HG02840 (cell line): ENCODE measurements at regions not wholly inside any gene's neighbourhood (a gene's known extent, or its start where the extent isn't known, plus 50 kb on each side); places are given as distances from the start of the nearest gene placed in this dataset.
A peak's percentile ranks its signal among the peaks of the same experiment; 100 is the strongest.
"Not testable (repeated sequence)": the region's sequence is repeated elsewhere in the genome, so short reads cannot be mapped to it uniquely, and the experiment has no call there.

Experiments used
- ATAC-seq: cut with Tn5 transposase; IDR thresholded peaks from one replicate; pipeline ENCODE4 v1.9.1; 2021; ENCODE audit warnings: mild to moderate bottlenecking, moderate library complexity, moderate number of reproducible peaks; ENCODE audit not compliant: unreplicated experiment, low FRiP score

GRCh38 chr3:177381070-177381469 lies 183.8 kb upstream of the TBL1XR1 start:
- no peak for ATAC-seq

- ATAC-seq, result no peak
Observed at GRCh38 chr3:177382944-177383343, 185.7 kb upstream of the TBL1XR1 start.

GRCh38 chr3:177385186-177385585 lies 187.9 kb upstream of the TBL1XR1 start:
- no peak for ATAC-seq

- no peak for ATAC-seq
Observed at GRCh38 chr3:177385831-177386301, 188.6 kb upstream of the TBL1XR1 start.

GRCh38 chr3:177388209-177388608 lies 190.9 kb upstream of the TBL1XR1 start:
- ATAC-seq, result no peak

GRCh38 chr3:177394231-177395024 lies 197.1 kb upstream of the TBL1XR1 start:
- ATAC-seq, result not testable (repeated sequence)

- no peak for ATAC-seq
Observed at GRCh38 chr3:177396733-177397132, 199.5 kb upstream of the TBL1XR1 start.

- ATAC-seq, result no peak
Observed at GRCh38 chr3:177401375-177401774, 204.1 kb upstream of the TBL1XR1 start.

- no peak for ATAC-seq
Observed at GRCh38 chr3:177402533-177402932, 205.3 kb upstream of the TBL1XR1 start.

- no peak for ATAC-seq
Observed at GRCh38 chr3:177405191-177405672, 207.9 kb upstream of the TBL1XR1 start.

- ATAC-seq, result no peak
Observed at GRCh38 chr3:177410730-177411129, 213.4 kb upstream of the TBL1XR1 start.

- ATAC-seq, result no peak
Observed at GRCh38 chr3:177411201-177411600, 213.9 kb upstream of the TBL1XR1 start.

- not testable (repeated sequence) for ATAC-seq
Observed at GRCh38 chr3:177412677-177413170, 215.4 kb upstream of the TBL1XR1 start.

GRCh38 chr3:177414093-177414492 lies 216.8 kb upstream of the TBL1XR1 start:
- ATAC-seq, result no peak

- ATAC-seq, result no peak
Observed at GRCh38 chr3:177418787-177419186, 221.5 kb upstream of the TBL1XR1 start.

- ATAC-seq, result peak; percentile 67
Observed at GRCh38 chr3:177419904-177420601, 222.8 kb upstream of the TBL1XR1 start.

GRCh38 chr3:177420651-177421480 lies 223.6 kb upstream of the TBL1XR1 start:
- ATAC-seq, result no peak

- ATAC-seq, result no peak
Observed at GRCh38 chr3:177421481-177421785, 224.2 kb upstream of the TBL1XR1 start.

GRCh38 chr3:177424521-177424920 lies 227.2 kb upstream of the TBL1XR1 start:
- no peak for ATAC-seq

- ATAC-seq, result no peak
Observed at GRCh38 chr3:177425042-177425441, 227.8 kb upstream of the TBL1XR1 start.
